HG02610 (cell line): ENCODE measurements at regions not wholly inside any gene's neighbourhood (a gene's known extent, or its start where the extent isn't known, plus 50 kb on each side); places are given as distances from the start of the nearest gene placed in this dataset.

Experiments
- ATAC-seq: cut with Tn5 transposase; IDR thresholded peaks from one replicate; pipeline ENCODE4 v1.9.1; 2021; ENCODE audit warnings: mild to moderate bottlenecking, moderate library complexity; ENCODE audit not compliant: unreplicated experiment

DNA sequence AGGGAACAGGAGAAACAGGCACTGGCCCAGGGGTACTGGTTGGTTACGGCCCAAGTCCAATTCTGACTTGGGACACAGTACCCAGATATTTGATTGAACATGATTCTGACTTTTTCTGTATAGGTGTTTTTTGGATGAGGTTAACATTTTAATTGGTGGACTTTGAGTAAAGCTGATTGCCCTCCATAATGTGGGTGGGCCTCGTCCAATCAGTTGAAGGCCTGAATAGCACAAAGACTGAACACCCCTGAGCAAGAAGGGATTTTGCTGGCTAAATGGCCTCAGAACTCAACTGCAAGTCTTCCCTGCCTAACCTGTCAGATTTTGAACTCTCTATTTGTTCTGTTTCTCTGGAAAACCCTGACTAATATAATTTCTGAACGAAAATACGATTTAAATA lies 222.6 kb downstream of the TEX36 start:
- no peak for ATAC-seq

DNA sequence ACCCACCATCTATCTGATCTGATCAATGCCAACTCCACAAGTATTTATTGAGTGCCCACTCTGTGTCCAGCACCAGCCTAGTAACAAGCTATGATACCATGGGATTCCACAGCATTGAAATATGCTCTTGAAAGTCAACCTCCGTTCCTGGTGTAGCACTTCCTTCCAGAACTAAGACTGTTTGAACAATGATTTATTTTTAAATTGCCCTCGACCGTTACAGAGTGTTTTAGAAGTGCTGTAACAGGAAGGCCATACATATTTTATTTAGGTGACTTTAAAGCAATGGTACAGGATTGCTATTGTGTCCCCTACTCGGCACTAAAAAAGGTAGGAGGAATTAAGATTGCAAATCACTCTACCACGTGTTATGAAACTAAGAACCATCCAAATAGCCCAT lies 225.6 kb downstream of the TEX36 start:
- no peak for ATAC-seq

DNA sequence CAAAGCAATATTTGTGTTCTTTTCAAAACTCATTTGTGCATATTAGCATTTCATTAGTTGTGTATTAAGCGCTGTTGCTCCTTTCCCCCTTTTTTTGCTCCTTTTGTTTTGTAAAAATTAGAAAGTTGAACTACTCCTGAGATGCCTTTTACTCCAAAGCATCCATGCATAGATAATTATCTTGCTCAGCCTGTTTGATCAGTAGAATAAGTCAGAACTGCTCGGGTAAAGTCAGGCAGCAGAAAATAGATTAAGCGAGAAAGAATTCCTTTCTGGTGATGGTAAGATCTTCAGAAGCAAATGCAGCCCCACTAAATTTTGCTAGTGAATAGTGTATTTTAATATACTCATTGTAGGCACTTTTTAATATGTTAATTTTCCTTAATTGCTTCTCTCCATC lies 227.1 kb downstream of the TEX36 start:
- no peak for ATAC-seq

GRCh38 chr10:125455431-125455830 lies 227.5 kb downstream of the TEX36 start:
- ATAC-seq = no peak

GRCh38 chr10:125451319-125451718 lies 231.6 kb downstream of the TEX36 start:
- no peak for ATAC-seq

DNA sequence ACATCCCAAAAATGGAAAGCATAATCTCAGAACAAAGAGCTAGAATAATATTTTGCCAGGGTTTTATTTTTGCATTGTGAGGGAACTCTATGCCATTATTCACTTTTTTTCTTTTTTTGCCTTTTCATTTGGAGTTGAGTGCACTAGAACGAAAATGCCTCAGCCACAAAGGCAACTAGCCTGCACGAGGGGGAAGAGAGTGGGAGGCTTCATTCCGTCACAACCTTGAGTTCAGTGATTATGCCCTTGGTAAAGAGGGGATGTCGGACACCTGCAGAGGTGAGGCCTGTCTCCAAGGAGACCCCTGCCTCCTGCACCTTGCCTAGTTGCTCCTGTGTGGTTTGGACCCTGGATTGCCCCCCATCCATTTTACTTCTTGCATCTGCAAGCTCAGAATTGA lies 232.7 kb downstream of the TEX36 start:
- ATAC-seq = no peak

GRCh38 chr10:125449571-125449970 lies 233.4 kb downstream of the TEX36 start:
- ATAC-seq = no peak

GRCh38 chr10:125448596-125448995 lies 234.4 kb downstream of the TEX36 start:
- ATAC-seq = no peak

DNA sequence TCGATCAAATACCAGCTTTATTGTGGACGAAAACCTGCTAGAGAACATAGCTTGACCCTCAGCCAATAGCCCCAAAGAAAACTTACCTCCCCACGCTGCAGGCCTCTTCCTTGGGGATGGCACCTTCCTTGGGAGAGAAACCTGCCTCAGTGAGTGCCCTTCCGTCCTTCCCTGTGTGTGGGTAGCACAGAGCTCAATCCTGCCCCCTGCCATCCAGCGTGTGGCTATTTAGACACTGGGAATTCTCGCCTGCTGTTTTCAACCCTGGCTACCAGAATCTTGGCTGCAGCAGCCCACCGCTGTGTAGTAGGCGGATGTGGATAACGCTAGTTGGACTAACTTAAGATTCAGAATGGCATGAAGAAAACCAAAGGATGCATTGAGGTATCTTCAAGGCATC lies 238.2 kb downstream of the TEX36 start:
- no peak for ATAC-seq

- no peak for ATAC-seq
Observed at GRCh38 chr10:125442856-125443540, 240.0 kb downstream of the TEX36 start.

- no peak for ATAC-seq
Observed at GRCh38 chr10:125441151-125441550, 241.8 kb downstream of the TEX36 start.

DNA sequence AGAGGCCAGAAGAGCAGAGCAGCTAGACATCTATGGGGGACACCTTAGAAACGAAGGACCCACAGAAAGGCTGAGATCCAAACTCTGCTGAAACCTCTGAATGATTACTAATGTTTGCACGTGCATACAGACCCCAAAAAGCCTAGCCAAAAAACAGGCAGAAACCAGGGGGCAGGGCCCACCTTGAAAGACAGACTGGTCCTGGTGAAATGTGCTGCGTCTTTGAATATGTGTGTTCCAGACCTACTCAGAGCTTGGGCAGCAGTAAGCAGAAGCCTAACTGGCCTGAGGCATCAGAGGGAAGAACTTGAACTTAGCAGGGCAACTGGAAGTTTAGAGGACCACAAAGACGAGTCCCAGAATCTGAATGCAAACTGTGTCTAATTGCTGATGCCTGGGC lies 251.8 kb downstream of the TEX36 start:
- no peak for ATAC-seq

DNA sequence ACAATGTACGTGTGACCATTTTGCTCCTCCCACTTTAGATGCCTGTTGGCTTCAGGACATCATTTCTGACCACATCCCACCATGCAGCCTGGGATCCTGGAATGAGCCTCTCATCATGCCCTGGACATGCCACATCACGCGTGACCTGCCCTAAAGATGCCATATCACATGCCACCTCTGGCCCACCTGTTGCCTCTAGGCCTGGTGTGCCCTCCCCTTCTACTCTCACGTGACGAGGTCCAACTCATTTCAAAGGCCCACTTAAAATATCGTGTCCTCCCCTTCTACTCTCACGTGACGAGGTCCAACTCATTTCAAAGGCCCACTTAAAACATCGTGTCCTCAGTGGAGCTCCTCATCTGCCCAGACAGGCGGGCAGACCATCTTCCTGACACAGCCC lies 254.9 kb downstream of the TEX36 start:
- ATAC-seq = no peak

DNA sequence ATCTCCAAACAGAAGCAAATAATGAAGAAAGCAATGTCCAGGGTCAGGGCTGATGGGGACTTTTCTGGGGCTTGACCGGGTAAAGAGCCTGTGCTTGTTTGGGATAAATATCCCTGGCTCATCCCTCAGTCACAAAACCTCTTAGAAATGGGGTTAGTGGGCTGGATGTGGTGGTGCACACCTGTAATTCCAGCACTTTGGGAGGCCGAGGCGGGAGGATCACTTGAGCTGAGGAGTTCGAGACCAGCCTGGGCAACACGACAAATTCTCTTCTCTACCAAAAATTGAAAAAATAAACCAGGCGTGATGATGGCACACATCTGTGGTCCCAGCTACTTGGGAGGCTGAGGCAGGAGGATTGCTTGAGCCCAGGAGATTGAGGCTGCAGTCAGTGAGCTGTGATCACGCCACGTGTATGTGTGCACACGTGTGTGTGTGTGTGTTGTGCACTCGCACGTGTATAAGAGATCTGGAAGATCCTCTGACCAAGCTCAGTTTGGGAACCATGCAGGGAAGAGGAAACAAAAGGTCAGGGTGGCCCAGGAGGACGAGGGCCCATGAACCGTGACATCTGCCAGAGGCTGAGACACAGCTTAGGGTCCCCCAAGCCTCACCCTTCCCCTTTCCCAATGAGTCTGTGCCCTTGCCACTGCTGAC lies 258.6 kb downstream of the TEX36 start:
- ATAC-seq = no peak

DNA sequence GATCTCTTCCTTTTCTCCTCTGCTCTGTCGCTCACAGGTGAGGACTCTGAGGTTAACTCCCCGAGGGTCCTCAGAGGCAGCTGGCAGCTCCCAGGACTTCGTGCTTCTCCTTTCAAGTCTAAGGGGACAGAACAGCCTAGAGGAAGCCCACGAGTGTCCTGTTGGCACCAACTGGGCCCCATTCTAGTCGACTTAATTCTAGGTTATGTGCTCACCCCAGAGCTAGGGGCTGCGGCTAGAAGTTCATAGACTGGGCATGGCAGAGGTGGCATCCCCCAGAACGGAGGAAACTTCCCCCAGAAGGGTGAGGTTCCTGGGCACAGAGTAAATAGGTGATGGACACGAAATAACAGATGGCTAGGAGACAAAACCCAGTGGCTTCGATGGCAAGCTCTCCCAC lies 259.4 kb downstream of the TEX36 start:
- ATAC-seq = no peak

- ATAC-seq = no peak
Observed at GRCh38 chr10:125419831-125420230, 259.5 kb upstream of the CTBP2 start.

DNA sequence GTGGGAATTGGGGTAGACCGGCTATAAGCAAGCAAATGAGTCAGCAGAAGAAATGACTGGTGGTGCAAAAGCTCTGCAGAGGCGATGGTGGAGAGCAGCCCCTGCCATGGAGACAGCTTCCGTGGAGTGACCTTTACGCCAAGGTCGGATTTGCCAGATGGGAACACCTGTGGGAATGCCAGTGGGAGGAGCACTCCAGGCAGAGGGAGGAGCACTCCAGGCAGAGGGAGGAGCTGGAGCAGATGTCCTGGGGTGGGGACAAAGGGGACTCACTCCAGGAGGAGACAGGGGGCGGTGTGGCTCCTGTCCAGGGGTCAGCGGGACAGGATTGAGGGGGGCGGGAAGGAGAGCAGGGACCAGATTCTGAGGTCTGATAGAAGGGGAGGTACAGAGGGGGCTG lies 258.8 kb upstream of the CTBP2 start:
- no peak for ATAC-seq

DNA sequence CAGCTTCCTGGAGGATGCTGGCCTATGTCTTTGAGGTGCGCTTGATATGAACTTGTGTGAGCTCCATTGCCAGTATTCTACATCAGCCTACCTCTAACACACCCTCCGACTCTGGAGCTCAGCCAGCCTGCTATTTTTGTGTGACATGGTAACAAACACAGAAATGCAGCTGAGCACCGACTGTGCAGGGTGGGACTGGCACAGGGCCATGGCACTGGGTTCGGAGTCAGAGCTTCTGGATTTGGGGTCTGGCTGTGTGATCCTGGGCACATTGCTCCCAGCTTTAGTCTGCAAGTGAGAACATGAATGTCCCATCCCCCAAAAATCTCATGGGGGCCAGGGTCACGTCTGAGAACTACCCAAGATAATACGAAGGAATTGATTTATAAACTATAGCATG lies 257.2 kb upstream of the CTBP2 start:
- ATAC-seq = no peak

DNA sequence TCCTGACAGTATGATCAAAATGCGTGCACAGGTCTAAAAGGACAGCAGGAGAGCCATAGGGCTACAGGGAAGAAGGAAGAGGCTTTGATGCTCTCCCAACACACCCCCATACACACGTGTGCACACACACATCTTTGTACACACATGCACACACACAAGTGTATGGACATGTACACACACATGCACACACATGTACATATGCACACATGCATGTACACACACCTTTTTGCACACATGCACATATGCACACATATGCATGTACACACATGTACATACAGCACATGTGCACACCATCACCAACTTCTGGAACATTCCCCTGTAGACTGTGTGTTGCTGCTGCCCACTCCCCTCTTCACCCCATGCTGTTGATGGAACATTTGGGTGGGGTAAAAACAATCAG lies 255.6 kb upstream of the CTBP2 start:
- no peak for ATAC-seq

DNA sequence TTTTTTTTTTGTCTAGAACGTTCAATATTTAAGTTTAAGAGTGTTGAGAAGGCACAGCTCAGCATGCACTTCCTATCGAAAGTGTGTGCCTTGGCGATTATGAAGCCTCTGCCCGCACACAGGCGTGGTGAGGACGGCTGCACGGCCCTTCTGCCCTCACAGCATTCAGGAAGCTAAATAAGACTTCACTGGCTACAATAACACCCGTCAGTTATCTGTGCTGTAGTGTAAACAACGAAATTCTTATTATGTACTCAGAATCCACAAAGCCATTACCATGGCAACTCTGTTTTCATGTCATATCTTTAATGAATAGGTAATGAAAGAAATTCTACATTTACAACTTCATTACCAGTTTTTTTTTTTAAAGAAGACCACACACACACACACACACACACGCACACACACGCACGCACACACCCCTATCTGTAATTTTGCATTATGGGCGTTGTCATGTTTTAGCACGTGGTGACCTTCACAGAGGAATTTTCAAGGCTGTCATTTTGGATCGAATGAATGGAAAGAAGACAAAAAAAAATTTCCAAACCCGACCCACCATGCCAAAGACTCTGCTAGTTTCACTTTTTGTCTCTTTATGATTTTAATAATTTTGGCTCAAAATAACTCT lies 254.8 kb upstream of the CTBP2 start:
- no peak for ATAC-seq

DNA sequence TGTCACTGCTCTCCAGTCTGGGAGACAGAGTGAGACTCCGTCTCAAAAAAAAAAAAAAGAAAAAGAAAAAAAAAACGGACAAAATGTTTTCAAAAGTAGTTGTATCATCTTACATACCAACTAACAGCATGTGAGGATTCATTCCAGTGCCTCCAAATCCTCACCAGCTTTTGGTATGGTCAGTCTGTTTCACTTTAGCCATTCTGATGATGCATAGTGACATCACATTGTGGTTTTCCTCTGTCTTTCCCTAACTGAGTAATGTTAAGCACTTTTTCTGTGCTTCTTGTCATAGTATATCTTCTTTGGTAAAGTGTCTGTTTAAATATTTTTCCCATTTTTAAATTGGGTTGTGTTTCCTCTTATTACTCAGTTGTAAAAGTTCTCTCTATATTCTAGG lies 251.4 kb upstream of the CTBP2 start:
- ATAC-seq = no peak

GRCh38 chr10:125409756-125410155 lies 249.4 kb upstream of the CTBP2 start:
- no peak for ATAC-seq
